CD14-positive monocyte (primary cell): ENCODE measurements at regions not wholly inside any gene's neighbourhood (a gene's known extent, or its start where the extent isn't known, plus 50 kb on each side); places are given as distances from the start of the nearest gene placed in this dataset.

Source experiments
- DNase-seq, 3 donors: peaks; one replicate each; pipeline ENCODE4 v3.0.0-alpha.2; 2011 to 2022
- H2AFZ ChIP-seq: 2 replicates; pipeline ENCODE4 v1.6.0; 2012; ENCODE audit warnings: mild to moderate bottlenecking, low read depth, low read length, inconsistent platforms; ENCODE audit not compliant: insufficient read depth, poor library complexity, severe bottlenecking
- H3K27ac ChIP-seq, 2 donors: 1 replicate in 1 of 2; 2 replicates in 1 of 2; pipeline ENCODE4 v1.5.1; 2012 to 2013; ENCODE audit warnings: low read length in 2 of 2, control low read depth in 1 of 2, inconsistent platforms in 1 of 2, low read depth in 1 of 2, mild to moderate bottlenecking in 1 of 2
- H3K27me3 ChIP-seq, 2 donors: one replicate each; pipeline versions ENCODE4 v1.6.0 to v1.6.1; 2011 to 2013; ENCODE audit warnings: low read length in 2 of 2; ENCODE audit not compliant: control insufficient read depth in 2 of 2, insufficient read depth in 2 of 2
- H3K36me3 ChIP-seq, 2 donors: replicated peaks in 1 of 2; 1 replicate in 1 of 2; 2 replicates in 1 of 2; pipeline versions ENCODE4 v1.5.1 to v1.6.1; 2012 to 2013; ENCODE audit warnings: low read length in 2 of 2, control low read depth in 1 of 2, inconsistent platforms in 1 of 2, mild to moderate bottlenecking in 1 of 2; ENCODE audit not compliant: insufficient read depth in 2 of 2, control insufficient read depth in 1 of 2
- H3K4me1 ChIP-seq, 2 donors: 1 replicate in 1 of 2; 2 replicates in 1 of 2; pipeline versions ENCODE4 v1.5.1 to v1.6.1; 2012 to 2013; ENCODE audit warnings: low read length in 2 of 2, control low read depth in 1 of 2, inconsistent platforms in 1 of 2, mild to moderate bottlenecking in 1 of 2, moderate library complexity in 1 of 2; ENCODE audit not compliant: insufficient read depth in 2 of 2, control insufficient read depth in 1 of 2
- H3K4me2 ChIP-seq: replicated peaks from 2 replicates; pipeline ENCODE3; 2012; ENCODE audit warnings: low read length, moderate library complexity, mild to moderate bottlenecking; ENCODE audit not compliant: poor library complexity, severe bottlenecking; ENCODE audit errors: extremely low read depth
- H3K4me3 ChIP-seq, 3 experiments: fragments of 200-600 bp in 1 of 3; sonication (generic) in 1 of 3; replicated peaks in 1 of 3; 1 replicate in 2 of 3; 2 replicates in 1 of 3; pipeline ENCODE4 v1.5.1; 2011 to 2013; ENCODE audit warnings: low read length in 3 of 3, mild to moderate bottlenecking in 3 of 3, control low read depth in 2 of 3, low read depth in 2 of 3, inconsistent platforms in 1 of 3, moderate library complexity in 1 of 3
- H3K79me2 ChIP-seq: 2 replicates; pipeline ENCODE4 v1.6.0; 2012; ENCODE audit warnings: mild to moderate bottlenecking, control low read depth, inconsistent platforms, low read length, moderate library complexity; ENCODE audit not compliant: insufficient read depth
- H3K9ac ChIP-seq: 2 replicates; pipeline ENCODE4 v1.6.0; 2017; ENCODE audit warnings: low read length, mild to moderate bottlenecking; ENCODE audit not compliant: insufficient read depth, poor library complexity, severe bottlenecking
- H3K9me3 ChIP-seq, 2 donors: replicated peaks in 1 of 2; 1 replicate in 1 of 2; 2 replicates in 1 of 2; pipeline versions ENCODE4 v1.5.1 to v1.6.1; 2012 to 2013; ENCODE audit warnings: low read length in 2 of 2, control low read depth in 1 of 2; ENCODE audit not compliant: control insufficient read depth in 1 of 2, insufficient read depth in 1 of 2
- H4K20me1 ChIP-seq: 2 replicates; pipeline ENCODE4 v1.6.0; 2012; ENCODE audit warnings: mild to moderate bottlenecking, low read length, control low read depth, moderate library complexity; ENCODE audit not compliant: insufficient read depth
- H3K27ac Mint-ChIP-seq, 7 donors: one replicate each; pipeline ENCODE4 v1.8.0; 2020; ENCODE audit warnings: mild to moderate bottlenecking in 7 of 7, mixed read lengths in 7 of 7, moderate library complexity in 6 of 7, inconsistent platforms in 2 of 7
- H3K27me3 Mint-ChIP-seq, 3 donors: one replicate each; pipeline ENCODE4 v1.8.0; 2021 to 2022; ENCODE audit warnings: low read depth in 3 of 3, mild to moderate bottlenecking in 3 of 3, mixed read lengths in 3 of 3, moderate library complexity in 3 of 3, inconsistent platforms in 1 of 3
- H3K36me3 Mint-ChIP-seq, 2 donors: one replicate each; pipeline ENCODE4 v1.8.0; 2020; ENCODE audit warnings: mixed read lengths in 2 of 2, inconsistent platforms in 1 of 2, mild to moderate bottlenecking in 1 of 2
- H3K4me1 Mint-ChIP-seq: one replicate; pipeline ENCODE4 v1.8.0; 2020; ENCODE audit warnings: mild to moderate bottlenecking, mixed read lengths
- H3K4me3 Mint-ChIP-seq, 2 donors: one replicate each; pipeline ENCODE4 v1.8.0; 2020; ENCODE audit warnings: mild to moderate bottlenecking in 2 of 2, mixed read lengths in 2 of 2, moderate library complexity in 1 of 2
- H3K9me3 Mint-ChIP-seq, 7 donors: one replicate each; pipeline ENCODE4 v1.8.0; 2020 to 2022; ENCODE audit warnings: mixed read lengths in 7 of 7, mild to moderate bottlenecking in 6 of 7, moderate library complexity in 6 of 7, inconsistent platforms in 2 of 7
- WGBS: methylation state at CpG from one replicate; pipeline ENCODE4 v1.1.5; 2013; ENCODE audit warnings: missing lambda C conversion rate; ENCODE audit not compliant: insufficient coverage; 5-methylcytosine and 5-hydroxymethylcytosine counted together
- intact Hi-C, 2 donors: fragments of 100-400 bp; cut with micrococcal nuclease; formaldehyde crosslinking; loops; one replicate each; pipeline versions ENCODE4 v1.15.0 to v1.15.1; 2023
- TF ChIP-seq, protein P1 (sequence below): fragments of 200-600 bp; IDR thresholded peaks from one replicate; pipeline ENCODE4 v1.8.0; 2022; ENCODE audit warnings: antibody characterized with exemption, mild to moderate bottlenecking

GRCh38 chr2:128646091-128646490 is 327.4 kb upstream of the HS6ST1 start:
- Histone ChIP-seq H3K79me2 (no peaks in the 10 kb centered on the region), H3K9ac (no peak overlapping the region), H4K20me1 (no peaks in the 10 kb centered on the region), H3K27ac (no peak overlapping the region), H3K4me3 (no peak overlapping the region), H3K9me3 (no peaks in the 10 kb centered on the region), H3K4me1 (peaks cover 15 to 20% of the 10 kb centered on the region in 2 donors), H3K36me3 (no peaks in the 10 kb centered on the region), H3K4me2 (no peak overlapping the region), H2AFZ (no peak overlapping the region), H3K27me3 (no peaks in the 10 kb centered on the region)
- intact Hi-C loops: no loop called here
- H3K4me1 Mint-ChIP-seq: peaks cover 25% of the 10 kb centered on the region
- TF ChIP-seq, protein P1, sequence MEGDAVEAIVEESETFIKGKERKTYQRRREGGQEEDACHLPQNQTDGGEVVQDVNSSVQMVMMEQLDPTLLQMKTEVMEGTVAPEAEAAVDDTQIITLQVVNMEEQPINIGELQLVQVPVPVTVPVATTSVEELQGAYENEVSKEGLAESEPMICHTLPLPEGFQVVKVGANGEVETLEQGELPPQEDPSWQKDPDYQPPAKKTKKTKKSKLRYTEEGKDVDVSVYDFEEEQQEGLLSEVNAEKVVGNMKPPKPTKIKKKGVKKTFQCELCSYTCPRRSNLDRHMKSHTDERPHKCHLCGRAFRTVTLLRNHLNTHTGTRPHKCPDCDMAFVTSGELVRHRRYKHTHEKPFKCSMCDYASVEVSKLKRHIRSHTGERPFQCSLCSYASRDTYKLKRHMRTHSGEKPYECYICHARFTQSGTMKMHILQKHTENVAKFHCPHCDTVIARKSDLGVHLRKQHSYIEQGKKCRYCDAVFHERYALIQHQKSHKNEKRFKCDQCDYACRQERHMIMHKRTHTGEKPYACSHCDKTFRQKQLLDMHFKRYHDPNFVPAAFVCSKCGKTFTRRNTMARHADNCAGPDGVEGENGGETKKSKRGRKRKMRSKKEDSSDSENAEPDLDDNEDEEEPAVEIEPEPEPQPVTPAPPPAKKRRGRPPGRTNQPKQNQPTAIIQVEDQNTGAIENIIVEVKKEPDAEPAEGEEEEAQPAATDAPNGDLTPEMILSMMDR: no peak
- DNase-seq: no peak
- no CpG with 5 or more reads among the region's 11 CpGs for WGBS
- no peak overlapping the region for H3K27ac Mint-ChIP-seq
- peaks cover 0 to 2% (median 0%) of the 10 kb centered on the region in 7 donors for H3K9me3 Mint-ChIP-seq
- H3K4me3 Mint-ChIP-seq: no peak overlapping the region
- H3K27me3 Mint-ChIP-seq: peaks cover 0 to 3% (median 0%) of the 10 kb centered on the region in 3 donors
- peaks cover 0 to 4% of the 10 kb centered on the region in 2 donors for H3K36me3 Mint-ChIP-seq

- 75% methylated on average over 2 of the region's 3 CpGs for WGBS
- Histone ChIP-seq H3K36me3 (no peaks in the 10 kb centered on the region), H3K27me3 (no peaks in the 10 kb centered on the region), H3K4me3 (no peak overlapping the region), H3K27ac (no peak overlapping the region), H3K79me2 (no peaks in the 10 kb centered on the region), H3K4me2 (no peak overlapping the region), H2AFZ (no peak overlapping the region), H3K9ac (no peak overlapping the region), H4K20me1 (no peaks in the 10 kb centered on the region), H3K4me1 (peaks cover 15 to 20% of the 10 kb centered on the region in 2 donors), H3K9me3 (no peaks in the 10 kb centered on the region)
- Mint-ChIP-seq H3K27me3 (peaks cover 0 to 3% (median 0%) of the 10 kb centered on the region in 3 donors), H3K9me3 (peaks cover 0 to 2% (median 0%) of the 10 kb centered on the region in 7 donors), H3K4me3 (no peak overlapping the region), H3K4me1 (peaks cover 25% of the 10 kb centered on the region), H3K36me3 (peaks cover 0 to 4% of the 10 kb centered on the region in 2 donors), H3K27ac (peak overlapping the region in 1 of 7 donors; percentile 60)
- TF ChIP-seq, protein P1: no peak
- DNase-seq: no peak
- intact Hi-C loops: no loop called here
Measured at GRCh38 chr2:128646691-128647090, 328.0 kb upstream of the HS6ST1 start.
